Heart right ventricle (tissue), 16 donors: ENCODE measurements at regions not wholly inside any gene's neighbourhood (a gene's known extent, or its start where the extent isn't known, plus 50 kb on each side); places are given as distances from the start of the nearest gene placed in this dataset.

Experiments used
- ATAC-seq, 8 donors: fragments of 200-7000 bp; cut with Tn5 transposase; one replicate each; pipeline ENCODE4 v1.9.1; 2020; ENCODE audit warnings: mild to moderate bottlenecking in 8 of 8, moderate library complexity in 8 of 8, moderate number of reproducible peaks in 1 of 8
- DNase-seq, 2 donors: peaks; one replicate each; pipeline ENCODE4 v3.0.0-alpha.2; 2020
- H3K27ac ChIP-seq, 10 donors: fragments of 200-600 bp; sonication (generic) in 2 of 10; one replicate each; pipeline versions ENCODE4 v1.5.0 to v1.8.0; 2020 to 2022; ENCODE audit warnings: mild to moderate bottlenecking in 3 of 10
- H3K27me3 ChIP-seq, 7 donors: fragments of 200-600 bp; one replicate each; pipeline ENCODE4 v1.8.0; 2021 to 2022; ENCODE audit warnings: mild to moderate bottlenecking in 2 of 7
- H3K36me3 ChIP-seq, 9 donors: fragments of 200-600 bp; sonication (generic) in 1 of 9; one replicate each; pipeline versions ENCODE4 v1.5.0 to v1.8.0; 2020 to 2022; ENCODE audit warnings: mild to moderate bottlenecking in 2 of 9
- H3K4me1 ChIP-seq, 9 donors: fragments of 200-600 bp; sonication (generic) in 1 of 9; one replicate each; pipeline versions ENCODE4 v1.5.0 to v1.8.0; 2020 to 2022; ENCODE audit warnings: mild to moderate bottlenecking in 4 of 9
- H3K4me3 ChIP-seq, 10 donors: fragments of 200-600 bp; sonication (generic) in 2 of 10; one replicate each; pipeline versions ENCODE4 v1.5.0 to v1.8.0; 2020 to 2022; ENCODE audit warnings: mild to moderate bottlenecking in 7 of 10, moderate library complexity in 2 of 10
- H3K9me3 ChIP-seq, 11 donors: fragments of 200-600 bp in 10 of 11; sonication (generic) in 2 of 11; one replicate each; pipeline versions ENCODE4 v1.5.0 to v1.8.0; 2013 to 2022; ENCODE audit warnings: mild to moderate bottlenecking in 2 of 11, control low read depth in 1 of 11, moderate library complexity in 1 of 11
- CTCF ChIP-seq, 9 donors: fragments of 200-600 bp; sonication (generic) in 2 of 9; IDR thresholded peaks; one replicate each; pipeline versions ENCODE4 v1.5.0 to v1.8.0; 2021 to 2022; ENCODE audit warnings: antibody characterized with exemption in 9 of 9, mild to moderate bottlenecking in 5 of 9, moderate library complexity in 1 of 9
- WGBS, 2 donors: extraction: QIAGEN DNeasy Blood & Tissue Kit; methylation state at CpG; one replicate each; pipeline ENCODE4 v1.1.7; 2013; ENCODE audit warnings: inconsistent platforms in 1 of 2; 5-methylcytosine and 5-hydroxymethylcytosine counted together
- intact Hi-C, 10 donors: fragments of 100-400 bp; cut with DNase I; formaldehyde crosslinking; loops; one replicate each; pipeline versions ENCODE4 v1.11.1 to v1.14.2; 2022
- donor health status: Arrhythmogenic right ventricular cardiomyopathy.
- donor health status: ischemic (EF 13 %, LVEDD 7.1; RV severe dilation, severe dysfunction).
- donor health status: healthy with polysubstance abuse.
- donor health status: DM: no; HTN: yes; CAD: no.
- donor health status: DM: no; HTN: no; CAD: no.
- donor health status: ischemic (EF 25% LVEDD 6.9; RV normal size, moderate dysfunction).
- donor health status: ischemic (EF 25% LVEDD 5.7; RV mildly dilated, moderate dysfunction).
- donor health status: healthy.
- donor health status: DM: yes; HTN: yes; CAD: no.
- donor health status: Ischemic cardiomyopathy.
- donor health status: ischemic (EF 35%, LVEDD 5.7; RV mildly dilated, moderate dysfunction).
- donor health status: nonischemic (EF 11% LVEDD 7.7; RV severe dilation, severe dysfunction).
- donor health status: DM: yes; HTN: yes; CAD: no.
- donor health status: PGD.
- donor health status: ischemic (EF 29% LVEDD 5.4; RV normal size, mild dysfunction).
- donor health status: nonischemic (EF 23%, LVEDD 6.1; RV moderate dilation, normal function).

- no peak for TF ChIP-seq CTCF (IDR thresholded peaks at IDR 0.05)
- intact Hi-C loops: no loop called here
- Histone ChIP-seq H3K4me3 (no peak overlapping the region), H3K27me3 (no peaks in the 10 kb centered on the region), H3K36me3 (no peaks in the 10 kb centered on the region), H3K4me1 (no peaks in the 10 kb centered on the region), H3K27ac (no peak overlapping the region), H3K9me3 (peaks cover 0 to 4% (median 0%) of the 10 kb centered on the region in 11 donors)
- DNase-seq (no peak), ATAC-seq (no peak)
- 85 to 86% methylated on average over 8 of the region's 8 CpGs for WGBS, 2 donors
Measured at GRCh38 chr6:48213076-48213788, 102.2 kb upstream of the PTCHD4 start.

DNA sequence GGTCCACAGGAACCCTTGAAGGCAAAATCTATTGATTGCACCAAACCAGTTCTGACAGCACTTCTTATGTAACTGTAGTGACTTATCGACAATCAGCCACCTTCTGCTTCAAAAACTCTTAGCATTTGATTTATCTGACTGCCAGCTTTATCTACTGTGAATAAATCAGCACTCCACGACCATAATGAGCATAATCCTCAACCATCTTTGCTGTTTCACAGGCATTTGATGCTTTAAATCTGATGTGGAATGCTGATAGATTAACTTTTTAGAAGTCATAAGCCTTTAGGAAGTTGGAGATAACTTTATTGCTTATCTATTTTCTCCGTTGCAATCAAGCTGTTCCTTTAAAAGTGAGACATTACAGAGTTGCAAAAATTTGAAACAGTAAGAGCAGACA, 101.5 kb upstream of the PTCHD4 start:
- H3K36me3 ChIP-seq: no peaks in the 10 kb centered on the region
- H3K27me3 ChIP-seq: no peaks in the 10 kb centered on the region
- H3K4me3 ChIP-seq: no peak overlapping the region
- 36 to 44% methylated on average over 3 of the region's 3 CpGs for WGBS, 2 donors
- ATAC-seq (no peak), DNase-seq (no peak)
- intact Hi-C loops: no loop called here
- no peak overlapping the region for H3K27ac ChIP-seq
- peaks cover 0 to 1% (median 0%) of the 10 kb centered on the region in 11 donors for H3K9me3 ChIP-seq
- no peaks in the 10 kb centered on the region for H3K4me1 ChIP-seq
- TF ChIP-seq CTCF (IDR thresholded peaks at IDR 0.05): no peak

- no peaks in the 10 kb centered on the region for H3K4me1 ChIP-seq
- no peaks in the 10 kb centered on the region for H3K36me3 ChIP-seq
- TF ChIP-seq CTCF (IDR thresholded peaks at IDR 0.05): no peak
- H3K9me3 ChIP-seq: peaks cover 0 to 10% (median 0%) of the 10 kb centered on the region in 11 donors
- DNase-seq (no peak), ATAC-seq (no peak)
- no peak overlapping the region for H3K27ac ChIP-seq
- H3K27me3 ChIP-seq: no peaks in the 10 kb centered on the region
- H3K4me3 ChIP-seq: no peak overlapping the region
- intact Hi-C loops: no loop called here
- WGBS, 2 donors: 73 to 91% methylated on average over 1 of the region's 1 CpG
Measured at GRCh38 chr6:48206091-48206490, 95.1 kb upstream of the PTCHD4 start.

- Histone ChIP-seq H3K27ac (no peak overlapping the region), H3K4me1 (no peaks in the 10 kb centered on the region), H3K9me3 (peaks cover 0 to 10% (median 0%) of the 10 kb centered on the region in 11 donors), H3K4me3 (no peak overlapping the region), H3K36me3 (no peaks in the 10 kb centered on the region), H3K27me3 (no peaks in the 10 kb centered on the region)
- TF ChIP-seq CTCF (IDR thresholded peaks at IDR 0.05): no peak
- WGBS, 2 donors: 85 to 87% methylated on average over 3 of the region's 3 CpGs
- ATAC-seq (no peak), DNase-seq (no peak)
- intact Hi-C loops: no loop called here
Measured at GRCh38 chr6:48200869-48201390, 89.9 kb upstream of the PTCHD4 start.
